GM21529 (cell line): ENCODE measurements at regions not wholly inside any gene's neighbourhood (a gene's known extent, or its start where the extent isn't known, plus 50 kb on each side); places are given as distances from the start of the nearest gene placed in this dataset.
A peak's percentile ranks its signal among the peaks of the same experiment; 100 is the strongest.
"Not testable (repeated sequence)": the region's sequence is repeated elsewhere in the genome, so short reads cannot be mapped to it uniquely, and the experiment has no call there.

Experiments
- ATAC-seq: cut with Tn5 transposase; IDR thresholded peaks from one replicate; pipeline ENCODE4 v1.9.1; 2021; ENCODE audit not compliant: unreplicated experiment

GRCh38 chr2:156006721-156007618, 325.6 kb downstream of the NR4A2 start:
- ATAC-seq: no peak

GRCh38 chr2:156005999-156006712, 326.4 kb downstream of the NR4A2 start:
- no peak for ATAC-seq

GRCh38 chr2:156005531-156005930, 327.0 kb downstream of the NR4A2 start:
- no peak for ATAC-seq

- no peak for ATAC-seq
Observed at GRCh38 chr2:156004459-156004858, 328.1 kb downstream of the NR4A2 start.

GRCh38 chr2:156003780-156004179, 328.7 kb downstream of the NR4A2 start:
- ATAC-seq: no peak

- ATAC-seq: no peak
Observed at GRCh38 chr2:156001851-156002250, 330.7 kb downstream of the NR4A2 start.

- no peak for ATAC-seq
Observed at GRCh38 chr2:155997538-155997937, 335.0 kb downstream of the NR4A2 start.

GRCh38 chr2:155994315-155994714, 338.2 kb downstream of the NR4A2 start:
- no peak for ATAC-seq

GRCh38 chr2:155983845-155984244, 348.7 kb downstream of the NR4A2 start:
- ATAC-seq: no peak

GRCh38 chr2:155982135-155982534, 350.4 kb downstream of the NR4A2 start:
- ATAC-seq: no peak

- ATAC-seq: peak; percentile 70
Observed at GRCh38 chr2:155980941-155981560, 351.5 kb downstream of the NR4A2 start.

- no peak for ATAC-seq
Observed at GRCh38 chr2:155975734-155976133, 356.8 kb downstream of the NR4A2 start.

- ATAC-seq: no peak
Observed at GRCh38 chr2:155972916-155973315, 359.6 kb downstream of the NR4A2 start.

GRCh38 chr2:155966064-155966471, 366.5 kb downstream of the NR4A2 start:
- not testable (repeated sequence) for ATAC-seq

GRCh38 chr2:155965415-155966063, 367.0 kb downstream of the NR4A2 start:
- no peak for ATAC-seq

- no peak for ATAC-seq
Observed at GRCh38 chr2:155961641-155962040, 370.9 kb downstream of the NR4A2 start.

- no peak for ATAC-seq
Observed at GRCh38 chr2:155958834-155959233, 373.7 kb downstream of the NR4A2 start.

- no peak for ATAC-seq
Observed at GRCh38 chr2:155947069-155947468, 385.5 kb downstream of the NR4A2 start.

- ATAC-seq: no peak
Observed at GRCh38 chr2:155944218-155944617, 388.3 kb downstream of the NR4A2 start.

- ATAC-seq: no peak
Observed at GRCh38 chr2:155930312-155930711, 402.2 kb downstream of the NR4A2 start.

GRCh38 chr2:155917380-155917779, 415.1 kb downstream of the NR4A2 start:
- no peak for ATAC-seq
